ENCODE measurements at regions not wholly inside any gene's neighbourhood (a gene's known extent, or its start where the extent isn't known, plus 50 kb on each side); places are given as distances from the start of the nearest gene placed in this dataset.

DNA sequence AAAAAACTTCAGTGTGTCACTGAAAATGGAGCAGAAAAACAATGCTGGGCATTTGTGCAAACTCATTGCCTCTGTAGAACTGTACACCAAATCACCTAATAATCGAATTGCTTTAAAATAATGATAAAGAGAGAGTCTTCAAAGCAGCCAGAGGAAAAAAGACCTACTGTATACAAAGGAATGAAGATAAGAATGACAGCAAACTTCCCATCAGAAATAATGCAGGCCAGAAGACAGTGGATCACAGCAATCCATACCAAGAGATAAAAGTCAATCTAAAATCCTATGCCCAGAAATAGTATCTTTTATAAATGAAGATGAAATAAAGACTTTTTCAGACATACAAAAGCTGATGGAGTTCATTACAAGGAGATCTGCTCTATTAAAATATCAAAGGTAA, 134.7 kb upstream of the VEPH1 start:
- TF ChIP-seq, protein P1, sequence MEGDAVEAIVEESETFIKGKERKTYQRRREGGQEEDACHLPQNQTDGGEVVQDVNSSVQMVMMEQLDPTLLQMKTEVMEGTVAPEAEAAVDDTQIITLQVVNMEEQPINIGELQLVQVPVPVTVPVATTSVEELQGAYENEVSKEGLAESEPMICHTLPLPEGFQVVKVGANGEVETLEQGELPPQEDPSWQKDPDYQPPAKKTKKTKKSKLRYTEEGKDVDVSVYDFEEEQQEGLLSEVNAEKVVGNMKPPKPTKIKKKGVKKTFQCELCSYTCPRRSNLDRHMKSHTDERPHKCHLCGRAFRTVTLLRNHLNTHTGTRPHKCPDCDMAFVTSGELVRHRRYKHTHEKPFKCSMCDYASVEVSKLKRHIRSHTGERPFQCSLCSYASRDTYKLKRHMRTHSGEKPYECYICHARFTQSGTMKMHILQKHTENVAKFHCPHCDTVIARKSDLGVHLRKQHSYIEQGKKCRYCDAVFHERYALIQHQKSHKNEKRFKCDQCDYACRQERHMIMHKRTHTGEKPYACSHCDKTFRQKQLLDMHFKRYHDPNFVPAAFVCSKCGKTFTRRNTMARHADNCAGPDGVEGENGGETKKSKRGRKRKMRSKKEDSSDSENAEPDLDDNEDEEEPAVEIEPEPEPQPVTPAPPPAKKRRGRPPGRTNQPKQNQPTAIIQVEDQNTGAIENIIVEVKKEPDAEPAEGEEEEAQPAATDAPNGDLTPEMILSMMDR (IDR thresholded peaks at IDR 0.05), result no peak
- no peak for TF ChIP-seq POLR2A (IDR thresholded peaks at IDR 0.05)
